K562 (cell line): ENCODE measurements at regions not wholly inside any gene's neighbourhood (a gene's known extent, or its start where the extent isn't known, plus 50 kb on each side); places are given as distances from the start of the nearest gene placed in this dataset.

ENCODE experiments used
- ATAC-seq: fragments of 200-7000 bp; cut with Tn5 transposase; 3 replicates; pipeline ENCODE4 v1.9.1; 2020; ENCODE audit warnings: moderate library complexity
- BruUV-seq: library from RNA; stranded (reverse); fragments of 400-500 nt; replicated peaks from 2 replicates; lab custom pipeline; 2021; lab: Mats Ljungman, UMichigan
- CTCF ChIA-PET: fragments of 300-600 bp; formaldehyde crosslinking; extraction: SDS; loops from one replicate; lab custom pipeline; 2021; ENCODE audit warnings: low intra/inter-chr PET ratio; lab: Yijun Ruan, JAX
- POLR2A ChIA-PET: fragments of 300-600, 350-650 bp; sonication (Branson Sonifier 250); formaldehyde crosslinking; extraction: SDS; loops from one replicate; lab custom pipeline; 2021; ENCODE audit warnings: antibody characterized with exemption, inconsistent platforms; lab: Yijun Ruan, JAX
- DNase-seq, 4 experiments: peaks; one replicate each; pipeline versions ENCODE4 v3.0.0 to v3.0.0-alpha.2; 2011 to 2018; ENCODE audit warnings: low spot score in 3 of 4, mixed read lengths in 3 of 4; ENCODE audit errors: extremely low read depth in 1 of 4
- FAIRE-seq: peaks from 2 replicates; lab custom pipeline; 2011; peaks lifted over from hg19 to GRCh38; lab: Jason Lieb, UNC
- H2AFZ ChIP-seq: 2 replicates; pipeline ENCODE4 v1.6.0; 2011; ENCODE audit warnings: low read depth, low read length, control low read depth, inconsistent platforms
- H3K27ac ChIP-seq: fragments of 200-600 bp; 3 replicates; pipeline ENCODE4 v1.8.0; 2011; ENCODE audit warnings: low read depth, mild to moderate bottlenecking, control low read depth, inconsistent platforms, low read length, moderate library complexity, mixed read lengths; ENCODE audit errors: extremely low read depth
- H3K27me3 ChIP-seq, 2 experiments: fragments of 300-600 bp in 1 of 2; 2 replicates in 1 of 2; 3 replicates in 1 of 2; pipeline versions ENCODE4 v1.6.0 to v1.8.0; 2011; ENCODE audit warnings: inconsistent platforms in 2 of 2, low read length in 2 of 2, mild to moderate bottlenecking in 1 of 2, mixed read lengths in 1 of 2, moderate library complexity in 1 of 2; ENCODE audit not compliant: control insufficient read depth in 2 of 2, insufficient read depth in 2 of 2
- H3K36me3 ChIP-seq: fragments of 300-600 bp; 3 replicates; pipeline ENCODE4 v1.8.0; 2011; ENCODE audit warnings: mild to moderate bottlenecking, low read length, inconsistent platforms; ENCODE audit not compliant: control insufficient read depth, insufficient read depth
- H3K4me1 ChIP-seq, 2 experiments: fragments of 200-600 bp in 1 of 2; replicated peaks in 1 of 2; 2 replicates in 1 of 2; 3 replicates in 1 of 2; pipeline versions ENCODE4 v1.5.1 to v1.8.0; 2011; ENCODE audit warnings: inconsistent platforms in 2 of 2, low read length in 2 of 2, mild to moderate bottlenecking in 1 of 2, mixed read lengths in 1 of 2, moderate library complexity in 1 of 2; ENCODE audit not compliant: control insufficient read depth in 2 of 2, insufficient read depth in 2 of 2
- H3K4me2 ChIP-seq: 2 replicates; pipeline ENCODE4 v1.6.1; 2011; ENCODE audit warnings: low read length, control low read depth, inconsistent platforms, mixed read lengths; ENCODE audit not compliant: insufficient read depth
- H3K4me3 ChIP-seq: fragments of 200-600 bp; sonication (generic), shearing (Covaris generic); 2 replicates; pipeline ENCODE4 v1.5.1; 2016; ENCODE audit warnings: control low read depth, inconsistent platforms
- H3K79me2 ChIP-seq: fragments of 200-600 bp; 3 replicates; pipeline ENCODE4 v1.8.0; 2011; ENCODE audit warnings: low read length, inconsistent platforms; ENCODE audit not compliant: control insufficient read depth, insufficient read depth
- H3K9ac ChIP-seq, 2 experiments: 2 replicates each; pipeline versions ENCODE4 v1.6.0 to v1.6.1; 2011; ENCODE audit warnings: low read depth in 2 of 2, low read length in 2 of 2, control low read depth in 1 of 2, inconsistent platforms in 1 of 2, mild to moderate bottlenecking in 1 of 2, mixed read lengths in 1 of 2; ENCODE audit not compliant: insufficient read depth in 1 of 2
- H3K9me1 ChIP-seq: one replicate; pipeline ENCODE4 v1.6.0; 2011; ENCODE audit warnings: inconsistent platforms, mild to moderate bottlenecking, low read length, moderate library complexity; ENCODE audit not compliant: control insufficient read depth, insufficient read depth
- H3K9me3 ChIP-seq: replicated peaks from 2 replicates; pipeline ENCODE4 v1.5.1; 2011; ENCODE audit warnings: low read depth, low read length, inconsistent platforms; ENCODE audit not compliant: control insufficient read depth, insufficient read depth
- H4K20me1 ChIP-seq: replicated peaks from 2 replicates; pipeline ENCODE4 v1.6.1; 2011; ENCODE audit warnings: low read length, inconsistent platforms, mixed read lengths; ENCODE audit not compliant: control insufficient read depth, insufficient read depth
- ATF1 ChIP-seq, 2 experiments: fragments of 450-650 bp in 1 of 2; IDR thresholded peaks; 2 replicates each; pipeline ENCODE4 v1.6.1; 2016; ENCODE audit warnings: missing compliant biosample characterization in 1 of 2, missing genetic modification characterization in 1 of 2
- BMI1 ChIP-seq: fragments of 150-350 bp; IDR thresholded peaks from 2 replicates; pipeline ENCODE4 v1.6.1; 2014; ENCODE audit warnings: low read length
- CBX5 ChIP-seq: IDR thresholded peaks from 2 replicates; pipeline ENCODE4 v1.6.1; 2014; ENCODE audit warnings: low read depth, borderline replicate concordance
- E4F1 ChIP-seq: fragments of 250-450 bp; sonication (Bioruptor Pico); IDR thresholded peaks from 2 replicates; pipeline ENCODE4 v1.5.0; 2021; ENCODE audit warnings: mild to moderate bottlenecking, borderline replicate concordance
- MAFK ChIP-seq: IDR thresholded peaks from 2 replicates; pipeline ENCODE4 v1.6.1; 2011; ENCODE audit warnings: low read length, improper control_type of control experiment
- NBN ChIP-seq: fragments of 450-650 bp; IDR thresholded peaks from 2 replicates; pipeline ENCODE4 v1.6.1; 2016; ENCODE audit warnings: low read depth, mild to moderate bottlenecking
- POLR2AphosphoS2 ChIP-seq: IDR thresholded peaks from 2 replicates; pipeline ENCODE4 v1.6.1; 2012; ENCODE audit warnings: low read length, improper control_type of control experiment
- ZNF134 ChIP-seq: fragments of 250-450 bp; sonication (Bioruptor Pico); conservative IDR thresholded peaks from 2 replicates; pipeline ENCODE4 v1.4.0; 2020
- ZNF212 ChIP-seq: fragments of 450-650 bp; formaldehyde crosslinking; IDR thresholded peaks from 2 replicates; pipeline ENCODE4 v1.4.0; 2020; ENCODE audit warnings: mild to moderate bottlenecking
- ZNF239 ChIP-seq: fragments of 250-450 bp; sonication (Bioruptor Pico); IDR thresholded peaks from 2 replicates; pipeline ENCODE4 v1.4.0; 2020; ENCODE audit warnings: mild to moderate bottlenecking
- ZNF398 ChIP-seq: fragments of 250-450 bp; sonication (Bioruptor Pico); IDR thresholded peaks from 2 replicates; pipeline ENCODE4 v1.8.0; 2021; ENCODE audit warnings: moderate library complexity, mild to moderate bottlenecking, inconsistent platforms
- WGBS: fragments of 100-300 bp; shearing (Covaris generic); methylation state at CpG from one replicate; pipeline ENCODE4 v1.1.6; 2016; ENCODE audit warnings: low coverage, mixed read lengths; ENCODE audit not compliant: insufficient coverage; ENCODE audit errors: missing lambda C conversion rate; 5-methylcytosine and 5-hydroxymethylcytosine counted together
- in situ Hi-C: fragments of 300-500 bp; cut with MboI; formaldehyde crosslinking; loops from 4 replicates; pipeline ENCODE4 v1.15.0; 2018; ENCODE audit warnings: inconsistent platforms, mixed read lengths
- intact Hi-C: fragments of 100-400 bp; cut with micrococcal nuclease; formaldehyde crosslinking; loops from 2 replicates; pipeline ENCODE4 v1.14.2; 2022
- TF ChIP-seq, protein P1 (sequence below): sonication (generic); formaldehyde crosslinking; IDR thresholded peaks from 2 replicates; pipeline ENCODE4 v1.9.0; 2022; ENCODE audit warnings: mild to moderate bottlenecking, missing genetic modification reagents
- TF ChIP-seq, protein P2 (sequence below): sonication (generic); formaldehyde crosslinking; IDR thresholded peaks from 2 replicates; pipeline ENCODE4 v1.8.1; 2022; ENCODE audit warnings: missing genetic modification reagents

- FAIRE-seq: no peak
Observed at GRCh38 chr2:29983308-29983707, 61.9 kb upstream of the ALK start.

More at GRCh38 chr2:29983308-29983707, 61.9 kb upstream of the ALK start:
- POLR2A ChIA-PET: no interaction called here
- intact Hi-C loops (no loop called here), in situ Hi-C loops (no loop called here)
- 0 out of 2 replicates have a peak, but pooled peaks cover 6% of the 10 kb centered on the region for H4K20me1 ChIP-seq
- BruUV-seq: no TSS peak
- no peaks in the 10 kb centered on the region for H3K79me2 ChIP-seq
- H3K27me3 ChIP-seq: no peaks in the 10 kb centered on the region
- H3K4me3 ChIP-seq: no peak overlapping the region
- H3K9ac ChIP-seq: no peak overlapping the region
- DNase-seq: no peak
- 0% methylated on average over 4 of the region's 4 CpGs for WGBS
- no peak overlapping the region for H3K27ac ChIP-seq
- CTCF ChIA-PET: no interaction called here
- no peak overlapping the region for H2AFZ ChIP-seq
- no peaks in the 10 kb centered on the region for H3K9me3 ChIP-seq
- H3K4me2 ChIP-seq: no peak overlapping the region
- no peak for ATAC-seq
- H3K36me3 ChIP-seq: no peaks in the 10 kb centered on the region
- TF ChIP-seq ZNF239 (no peak), E4F1 (CRISPR knock-in tag) (no peak), CBX5 (no peak), ZNF134 (CRISPR knock-in tag) (no peak), NBN (no peak), POLR2AphosphoS2 (no peak), ATF1 (CRISPR knock-in tag; IDR thresholded peaks at IDR 0.05) (no peak), ATF1 (tag; IDR thresholded peaks at IDR 0.05) (no peak), ZNF212 (no peak), BMI1 (no peak), MAFK (no peak), ZNF398 (CRISPR knock-in tag) (no peak)
- TF ChIP-seq, protein P1, sequence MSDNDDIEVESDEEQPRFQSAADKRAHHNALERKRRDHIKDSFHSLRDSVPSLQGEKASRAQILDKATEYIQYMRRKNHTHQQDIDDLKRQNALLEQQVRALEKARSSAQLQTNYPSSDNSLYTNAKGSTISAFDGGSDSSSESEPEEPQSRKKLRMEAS (CRISPR knock-in tag): no peak
- TF ChIP-seq, protein P2, sequence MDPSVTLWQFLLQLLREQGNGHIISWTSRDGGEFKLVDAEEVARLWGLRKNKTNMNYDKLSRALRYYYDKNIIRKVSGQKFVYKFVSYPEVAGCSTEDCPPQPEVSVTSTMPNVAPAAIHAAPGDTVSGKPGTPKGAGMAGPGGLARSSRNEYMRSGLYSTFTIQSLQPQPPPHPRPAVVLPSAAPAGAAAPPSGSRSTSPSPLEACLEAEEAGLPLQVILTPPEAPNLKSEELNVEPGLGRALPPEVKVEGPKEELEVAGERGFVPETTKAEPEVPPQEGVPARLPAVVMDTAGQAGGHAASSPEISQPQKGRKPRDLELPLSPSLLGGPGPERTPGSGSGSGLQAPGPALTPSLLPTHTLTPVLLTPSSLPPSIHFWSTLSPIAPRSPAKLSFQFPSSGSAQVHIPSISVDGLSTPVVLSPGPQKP (CRISPR knock-in tag): no peak
- TF ChIP-seq, all 486 proteins: peak for 0
- H3K9me1 ChIP-seq: no peaks in the 10 kb centered on the region
- H3K4me1 ChIP-seq: no peaks in the 10 kb centered on the region
